ENCODE measurements at regions not wholly inside any gene's neighbourhood (a gene's known extent, or its start where the extent isn't known, plus 50 kb on each side); places are given as distances from the start of the nearest gene placed in this dataset.

- TF ChIP-seq MXI1 (conservative IDR thresholded peaks at IDR 0.05; ENCODE audit: poor library complexity, severe bottlenecking): no peak
- TF ChIP-seq CTCF (IDR thresholded peaks at IDR 0.05; ENCODE audit: poor library complexity, severe bottlenecking): no peak
- no peak for TF ChIP-seq POLR2AphosphoS5 (IDR thresholded peaks at IDR 0.05)
- no peak for TF ChIP-seq EP300 (conservative IDR thresholded peaks at IDR 0.05; ENCODE audit: poor library complexity, severe bottlenecking)
These were observed 125.6 kb upstream of the EOMES start for GRCh38 chr3:27847697-27848096.
